MCF 10A (cell line): ENCODE measurements at regions not wholly inside any gene's neighbourhood (a gene's known extent, or its start where the extent isn't known, plus 50 kb on each side); places are given as distances from the start of the nearest gene placed in this dataset.
"Not testable (repeated sequence)": the region's sequence is repeated elsewhere in the genome, so short reads cannot be mapped to it uniquely, and the experiment has no call there.

Source experiments
- BruUV-seq: library from RNA; stranded (reverse); fragments of 400-500 nt; replicated peaks from 2 replicates; lab custom pipeline; 2021; lab: Mats Ljungman, UMichigan
- CTCF ChIA-PET: fragments of 300-600 bp; sonication (Branson Sonifier 250); formaldehyde crosslinking; extraction: SDS; loops from one replicate; lab custom pipeline; 2021; ENCODE audit warnings: antibody characterized with exemption, inconsistent platforms; lab: Yijun Ruan, JAX
- POLR2A ChIA-PET: fragments of 300-600, 350-650 bp; sonication (Branson Sonifier 250); formaldehyde crosslinking; extraction: SDS; loops from one replicate; lab custom pipeline; 2020; ENCODE audit warnings: antibody characterized with exemption, inconsistent platforms; lab: Yijun Ruan, JAX
- DNase-seq: peaks from one replicate; pipeline ENCODE4 v3.0.0-alpha.2; 2018; ENCODE audit not compliant: unreplicated experiment
- H3K27ac Mint-ChIP-seq: one replicate; pipeline ENCODE4 v1.8.0; 2022; ENCODE audit warnings: mild to moderate bottlenecking, low read depth, mixed read lengths; ENCODE audit not compliant: unreplicated experiment
- H3K27me3 Mint-ChIP-seq: one replicate; pipeline ENCODE4 v1.8.0; 2022; ENCODE audit warnings: mixed read lengths; ENCODE audit not compliant: insufficient read depth, unreplicated experiment
- H3K36me3 Mint-ChIP-seq: one replicate; pipeline ENCODE4 v1.8.0; 2022; ENCODE audit warnings: mild to moderate bottlenecking, moderate library complexity, mixed read lengths; ENCODE audit not compliant: insufficient read depth, unreplicated experiment
- H3K4me1 Mint-ChIP-seq: one replicate; pipeline ENCODE4 v1.8.0; 2022; ENCODE audit warnings: mixed read lengths; ENCODE audit not compliant: insufficient read depth, unreplicated experiment
- H3K4me3 Mint-ChIP-seq: one replicate; pipeline ENCODE4 v1.8.0; 2022; ENCODE audit warnings: mild to moderate bottlenecking, moderate library complexity, mixed read lengths; ENCODE audit not compliant: unreplicated experiment
- H3K9me3 Mint-ChIP-seq: one replicate; pipeline ENCODE4 v1.8.0; 2022; ENCODE audit warnings: mixed read lengths; ENCODE audit not compliant: unreplicated experiment
- CTCF ChIP-seq: fragments of 200-600 bp; IDR thresholded peaks from one replicate; pipeline ENCODE4 v1.8.0; 2022; ENCODE audit warnings: antibody characterized with exemption, mild to moderate bottlenecking; ENCODE audit not compliant: unreplicated experiment
- intact Hi-C: fragments of 100-400 bp; cut with micrococcal nuclease; formaldehyde crosslinking; loops from 2 replicates; pipeline ENCODE4 v1.14.1; 2022

GRCh38 chrX:129347291-129347690, 176.0 kb downstream of the SMARCA1 start:
- no peak for DNase-seq
- TF ChIP-seq CTCF: no peak
- Mint-ChIP-seq H3K27ac (no peak overlapping the region), H3K4me3 (no peak overlapping the region), H3K36me3 (no peaks in the 10 kb centered on the region), H3K27me3 (no peaks in the 10 kb centered on the region), H3K9me3 (peaks cover 21% of the 10 kb centered on the region), H3K4me1 (no peaks in the 10 kb centered on the region)
- no TSS peak for BruUV-seq
- intact Hi-C loops: no loop called here
- CTCF ChIA-PET: interaction anchor here (1.1 kb wide), 1 partner anchor 12 kb away, joined by 5 read pairs; no protein-coding TSS in a partner anchor
- POLR2A ChIA-PET: no interaction called here

- POLR2A ChIA-PET: no interaction called here
- CTCF ChIA-PET: interaction anchor here (1.1 kb wide), 1 partner anchor 13 kb away, joined by 5 read pairs; no protein-coding TSS in a partner anchor
- no TSS peak for BruUV-seq
- peaks cover 21% of the 10 kb centered on the region for H3K9me3 Mint-ChIP-seq
- intact Hi-C loops: no loop called here
- no peaks in the 10 kb centered on the region for H3K4me1 Mint-ChIP-seq
- H3K4me3 Mint-ChIP-seq: no peak overlapping the region
- no peaks in the 10 kb centered on the region for H3K36me3 Mint-ChIP-seq
- H3K27ac Mint-ChIP-seq: no peak overlapping the region
- no peaks in the 10 kb centered on the region for H3K27me3 Mint-ChIP-seq
- DNase-seq: no peak
- no peak for TF ChIP-seq CTCF
Observed at GRCh38 chrX:129346574-129346973, 176.7 kb downstream of the SMARCA1 start.

- H3K4me3 Mint-ChIP-seq, H3K36me3 Mint-ChIP-seq, BruUV-seq, intact Hi-C loops, POLR2A ChIA-PET, CTCF ChIA-PET, H3K27ac Mint-ChIP-seq, H3K4me1 Mint-ChIP-seq, H3K27me3 Mint-ChIP-seq, DNase-seq: not testable (repeated sequence)
- peaks cover 29% of the 10 kb centered on the region for H3K9me3 Mint-ChIP-seq
Observed at GRCh38 chrX:129337264-129337663, 186.0 kb downstream of the SMARCA1 start.

GRCh38 chrX:129323115-129323514, 200.2 kb downstream of the SMARCA1 start:
- H3K27me3 Mint-ChIP-seq: no peaks in the 10 kb centered on the region
- no peaks in the 10 kb centered on the region for H3K9me3 Mint-ChIP-seq
- peak; percentile 1 for DNase-seq
- no peak for TF ChIP-seq CTCF
- CTCF ChIA-PET: interaction anchor here (0.5 to 0.8 kb wide), 3 partner anchors 19 to 804 kb away, joined by 3 read pairs; no protein-coding TSS in a partner anchor
- H3K36me3 Mint-ChIP-seq: no peaks in the 10 kb centered on the region
- no peaks in the 10 kb centered on the region for H3K4me1 Mint-ChIP-seq
- intact Hi-C loops: no loop called here
- BruUV-seq: no TSS peak
- POLR2A ChIA-PET: no interaction called here
- H3K27ac Mint-ChIP-seq: no peak overlapping the region
- H3K4me3 Mint-ChIP-seq: no peak overlapping the region

GRCh38 chrX:129318375-129318774, 204.9 kb downstream of the SMARCA1 start:
- peak; percentile 34 for TF ChIP-seq CTCF
- Mint-ChIP-seq H3K27ac (no peak overlapping the region), H3K4me3 (no peak overlapping the region), H3K27me3 (no peaks in the 10 kb centered on the region), H3K4me1 (no peaks in the 10 kb centered on the region), H3K36me3 (no peaks in the 10 kb centered on the region), H3K9me3 (no peaks in the 10 kb centered on the region)
- BruUV-seq: no TSS peak
- POLR2A ChIA-PET: no interaction called here
- intact Hi-C loops: loop anchor here (1.0 to 5.0 kb wide), 2 partner anchors 44 to 144 kb away; no protein-coding TSS in a partner anchor
- DNase-seq: peak; percentile 45
- CTCF ChIA-PET: interaction anchor here (0.6 to 3.0 kb wide), 9 partner anchors 10 to 218 kb away, joined by 3 to 12 read pairs (median 4); no protein-coding TSS in a partner anchor
